GM20431 (cell line): ENCODE measurements at regions not wholly inside any gene's neighbourhood (a gene's known extent, or its start where the extent isn't known, plus 50 kb on each side); places are given as distances from the start of the nearest gene placed in this dataset.
"Not testable (repeated sequence)": the region's sequence is repeated elsewhere in the genome, so short reads cannot be mapped to it uniquely, and the experiment has no call there.

ENCODE experiments used
- in situ Hi-C: fragments of 300-500 bp; cut with MseI, MboI; formaldehyde crosslinking; loops from one replicate; pipeline ENCODE4 v1.15.0; 2020; ENCODE audit warnings: low sequenced_read_pairs; ENCODE audit not compliant: unreplicated experiment

DNA sequence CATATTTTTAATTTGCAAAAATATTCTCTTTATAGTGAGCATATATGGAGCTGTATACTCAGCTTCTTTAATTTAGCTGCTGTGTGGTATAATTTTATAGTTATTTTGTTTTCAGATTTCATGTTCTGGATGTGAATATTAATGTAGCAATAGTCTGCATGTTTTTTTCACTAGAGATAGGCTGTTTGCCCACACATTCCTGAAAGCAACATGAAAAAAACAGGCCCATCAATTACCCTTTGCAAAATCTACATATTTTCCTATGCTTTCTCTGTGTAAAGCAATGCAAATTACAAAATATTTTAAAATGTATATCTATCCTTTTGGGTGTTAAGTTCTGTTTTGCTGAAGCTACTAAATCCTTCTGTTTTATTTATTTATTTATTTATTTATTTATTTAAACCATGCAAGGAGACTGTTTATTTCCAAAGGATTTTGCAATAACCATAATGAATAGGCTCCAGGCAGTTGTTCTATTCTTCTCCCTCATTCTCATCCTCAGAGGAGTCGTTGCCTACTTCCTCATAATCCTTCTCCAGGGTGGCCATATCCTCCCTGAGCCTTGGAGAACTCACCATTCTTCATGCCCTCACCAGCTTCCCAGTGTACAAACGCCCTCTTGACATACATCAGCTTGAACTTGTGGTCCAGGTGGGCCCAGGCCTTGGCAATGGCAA, 277.1 kb downstream of the ANKRD50 start:
- in situ Hi-C loops = no loop called here

DNA sequence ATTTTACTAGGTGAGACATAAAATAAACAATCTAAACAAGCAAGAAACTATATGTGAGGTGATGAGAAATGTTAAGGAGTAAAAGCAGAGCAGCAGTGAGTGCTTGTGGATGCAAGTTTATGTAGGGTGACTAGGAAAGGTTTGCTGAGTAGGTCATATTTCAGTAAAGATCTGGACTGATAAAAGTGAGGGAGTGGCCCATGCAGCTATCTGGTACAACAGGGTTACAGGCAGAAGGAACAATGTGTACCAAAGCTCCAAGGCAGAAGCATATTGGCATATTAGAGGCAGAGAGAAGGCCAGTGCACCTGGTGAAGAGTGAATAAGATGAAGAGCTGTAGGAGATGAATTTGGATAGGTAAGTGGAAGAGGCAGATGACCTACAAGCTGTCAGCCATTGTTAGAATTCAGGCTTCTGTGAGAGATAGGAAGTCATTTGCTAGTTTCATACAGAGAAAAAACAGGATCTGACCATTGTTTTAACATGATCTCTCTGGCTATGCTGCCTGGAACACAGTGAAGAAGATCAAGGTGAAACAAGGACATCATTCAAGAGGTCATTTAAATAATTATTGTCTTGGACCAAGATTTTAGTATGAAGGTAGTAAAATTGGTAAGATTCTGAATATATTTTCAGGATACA, 274.6 kb downstream of the ANKRD50 start:
- in situ Hi-C loops = no loop called here

DNA sequence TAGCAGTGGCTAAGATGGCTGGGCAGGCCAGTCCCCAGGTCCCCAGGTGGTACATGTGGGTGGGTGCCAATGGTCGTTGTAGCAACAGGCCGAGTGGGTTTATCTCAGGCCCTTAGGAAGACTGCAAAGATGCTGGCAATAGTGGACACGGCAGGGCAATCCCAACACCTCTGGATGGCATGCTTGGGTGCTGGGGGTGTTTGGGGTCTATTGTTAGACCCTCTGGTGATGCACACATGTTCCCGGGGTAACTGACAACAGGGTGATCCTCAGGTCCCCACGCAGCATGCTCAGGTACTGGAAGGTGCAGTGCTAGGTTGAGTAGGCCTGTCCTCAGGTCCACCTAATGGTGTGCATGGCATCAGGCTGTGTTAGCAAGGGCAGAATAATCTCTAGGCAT, 267.5 kb downstream of the ANKRD50 start:
- in situ Hi-C loops = no loop called here

DNA sequence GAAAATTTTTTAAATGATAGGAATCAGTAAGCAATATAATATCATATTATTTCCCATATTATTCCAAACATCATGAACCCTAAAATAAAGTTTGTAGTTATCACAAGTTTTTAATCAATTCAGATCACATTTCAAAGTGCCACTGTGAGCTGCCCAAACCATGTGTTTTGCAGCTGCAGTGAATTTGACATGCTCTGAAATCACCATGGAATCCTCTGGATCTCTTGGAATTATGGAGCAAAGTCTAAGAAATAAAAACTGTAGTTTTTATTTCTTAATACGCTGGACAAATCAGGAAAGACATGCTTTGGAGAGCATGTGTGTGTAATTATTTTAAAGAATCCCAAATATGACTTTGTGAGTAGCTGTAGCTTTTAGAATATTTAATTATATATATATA, 262.7 kb downstream of the ANKRD50 start:
- in situ Hi-C loops = no loop called here

DNA sequence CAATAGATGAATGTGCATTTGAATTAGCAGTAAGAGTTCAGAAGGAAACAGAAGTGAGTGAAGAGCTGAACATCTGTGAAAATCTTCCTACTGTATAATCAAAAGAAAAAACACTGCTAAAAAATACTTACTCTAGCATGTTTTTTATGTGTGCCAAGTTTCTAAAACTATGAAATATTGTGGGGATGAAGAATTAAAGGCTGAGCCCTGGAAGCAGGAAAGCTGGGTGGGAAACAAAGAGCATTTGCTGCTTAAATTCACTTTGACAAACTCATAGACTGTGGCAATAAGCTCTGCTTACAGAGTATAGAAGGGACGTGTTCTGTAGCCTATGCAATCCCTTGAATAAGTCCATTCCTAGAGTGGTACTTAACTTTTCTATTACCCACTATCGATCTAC, 261.7 kb downstream of the ANKRD50 start:
- in situ Hi-C loops = no loop called here

DNA sequence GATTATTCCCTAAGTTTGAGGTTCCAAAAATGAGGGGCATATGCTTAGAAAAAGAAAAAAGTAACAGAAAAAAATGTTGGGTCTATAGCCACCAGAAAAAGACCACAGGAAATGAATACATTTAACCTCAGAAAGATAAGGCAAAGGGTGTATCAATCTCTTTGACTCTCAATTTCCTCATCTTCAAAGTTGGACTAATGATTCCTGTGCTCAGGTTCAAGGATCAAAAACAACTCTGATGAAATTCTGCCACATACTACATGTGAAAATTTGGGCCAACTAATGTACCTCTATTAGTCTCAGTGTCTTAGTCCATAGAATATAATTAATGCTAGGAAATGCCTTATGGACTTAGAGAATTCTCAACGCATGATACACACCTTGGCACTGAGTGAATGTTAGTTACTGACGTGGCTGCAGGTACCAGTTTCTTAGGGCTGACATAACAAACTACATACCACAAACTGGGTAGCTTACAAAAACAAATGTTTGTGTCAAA, 257.7 kb downstream of the ANKRD50 start:
- in situ Hi-C loops = no loop called here

DNA sequence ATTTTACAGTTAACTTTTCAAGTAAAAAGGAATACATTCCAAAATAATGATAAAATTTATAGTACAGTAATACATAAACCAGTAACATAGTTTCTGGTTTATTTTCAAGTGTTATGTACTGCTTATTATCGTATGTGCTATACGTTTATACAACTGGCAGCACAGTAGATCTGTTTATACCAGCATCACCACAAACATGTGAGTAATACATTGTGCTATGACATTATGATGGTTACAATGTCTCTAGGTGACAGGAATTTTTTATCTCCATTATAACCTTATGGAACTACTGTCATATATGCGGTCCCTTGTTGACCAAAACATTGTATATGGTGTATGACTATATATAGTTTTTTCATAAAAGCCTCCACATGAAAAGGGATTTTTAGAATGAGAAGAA, 256.9 kb downstream of the ANKRD50 start:
- in situ Hi-C loops = no loop called here

DNA sequence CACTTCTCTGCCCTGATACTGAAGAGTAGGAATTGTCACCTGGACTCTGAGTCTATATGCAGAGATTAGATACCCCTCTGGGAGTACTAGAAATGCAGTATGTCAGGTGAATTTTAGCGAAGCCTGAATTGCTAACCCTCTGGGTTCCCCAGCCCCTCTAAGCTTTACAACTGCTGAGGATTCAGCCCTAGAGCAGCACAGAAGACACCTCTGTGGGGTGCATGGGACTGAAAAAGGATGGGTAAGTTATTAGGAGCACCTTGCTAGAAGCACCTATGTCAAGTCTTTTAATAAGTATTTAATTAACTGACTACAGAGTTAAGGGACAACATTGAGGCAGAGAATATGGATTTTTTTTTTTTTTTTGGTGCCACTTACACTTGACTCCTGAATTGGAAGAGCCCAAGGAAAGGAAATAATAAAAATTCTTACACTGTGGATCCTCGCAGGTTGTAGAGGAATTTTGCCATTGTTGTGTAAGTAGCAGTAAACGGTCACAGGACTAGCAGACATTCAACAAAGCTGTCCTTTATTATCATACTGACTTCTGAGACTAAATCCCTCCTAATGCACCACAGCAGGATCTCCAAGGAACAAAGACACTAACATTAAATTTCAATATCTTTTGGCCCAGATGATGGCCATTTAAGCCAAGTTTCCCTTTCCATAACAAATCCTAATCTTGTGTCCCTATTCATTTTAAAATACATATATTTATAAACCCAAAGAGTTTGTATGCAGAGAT, 253.2 kb downstream of the ANKRD50 start:
- in situ Hi-C loops = no loop called here

DNA sequence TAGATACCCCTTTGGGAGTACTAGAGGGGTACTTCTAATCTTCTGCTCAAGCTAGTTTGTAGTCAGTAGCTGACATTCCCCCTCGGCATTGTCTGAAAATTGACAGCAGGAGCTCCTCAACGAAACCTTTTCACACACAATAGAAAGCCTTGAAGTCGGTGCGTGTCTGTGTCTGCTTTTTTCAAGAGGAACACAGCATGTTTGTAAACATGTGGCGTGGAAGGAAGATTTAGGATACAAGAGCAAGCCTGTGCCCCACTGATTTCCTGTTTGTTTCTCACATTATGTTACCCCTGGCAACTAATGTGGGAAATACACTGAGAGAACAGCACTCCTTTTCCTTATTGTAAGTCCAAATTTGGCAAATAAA, 252.6 kb downstream of the ANKRD50 start:
- in situ Hi-C loops = no loop called here

DNA sequence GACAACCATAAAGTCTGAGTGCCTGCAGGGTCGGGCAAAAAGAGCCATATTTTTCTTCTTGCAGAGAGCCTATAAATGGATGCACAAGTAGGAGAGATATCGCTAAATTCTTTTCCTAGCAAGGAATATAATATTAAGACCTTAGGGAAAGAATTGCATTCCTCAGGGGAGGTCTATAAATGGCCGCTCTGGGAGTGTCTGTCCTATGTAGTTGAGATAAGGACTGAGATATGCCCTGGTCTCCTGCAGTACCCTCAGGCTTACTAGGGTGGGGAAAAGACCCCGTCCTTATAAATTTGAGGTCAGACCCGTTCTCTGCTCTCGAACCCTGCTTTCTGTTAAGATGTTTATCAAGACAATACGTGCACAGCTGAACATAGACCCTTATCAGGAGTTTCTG, 250.9 kb downstream of the ANKRD50 start:
- in situ Hi-C loops = not testable (repeated sequence)

DNA sequence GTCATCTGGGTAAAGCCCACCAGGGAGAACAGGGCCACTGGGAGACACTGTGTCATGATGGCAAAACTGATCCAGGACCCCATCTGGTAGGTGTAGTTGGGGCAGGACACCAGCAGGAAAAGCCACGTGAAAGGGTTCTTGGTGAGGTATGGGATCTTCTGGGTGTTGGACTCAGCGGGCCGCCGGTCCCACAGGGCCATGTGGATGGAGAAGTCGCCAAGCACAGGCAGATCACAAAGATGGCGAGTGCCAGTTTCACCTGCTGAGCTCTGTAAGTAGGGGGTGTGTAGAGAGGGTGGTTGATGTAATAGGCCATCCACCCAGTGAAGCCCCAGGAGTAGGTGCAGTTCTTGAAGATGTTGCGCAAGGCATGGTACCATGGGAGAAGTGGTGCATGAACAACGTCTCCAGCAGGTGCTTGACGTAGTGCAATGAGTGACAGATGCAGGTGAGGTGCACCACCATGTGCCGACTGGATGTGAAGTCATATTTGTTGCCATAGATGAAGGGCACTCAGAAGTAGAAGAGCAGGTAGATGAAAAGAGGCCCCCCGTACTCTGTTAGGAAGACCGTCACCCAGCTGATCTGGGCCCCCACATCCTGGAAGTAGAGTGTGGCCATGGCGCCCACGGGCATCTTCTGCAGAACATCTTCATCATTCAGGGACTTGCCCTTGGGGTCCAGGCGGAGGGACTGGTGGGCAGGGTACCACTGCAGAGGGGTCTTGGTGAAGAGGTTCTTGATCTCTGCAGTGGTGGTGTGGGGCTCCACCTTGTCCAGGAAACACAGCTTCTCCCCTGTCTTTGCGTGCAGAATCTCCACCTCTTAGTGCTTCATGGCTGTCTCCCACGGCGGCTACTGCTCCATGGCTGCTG, 249.3 kb downstream of the ANKRD50 start:
- in situ Hi-C loops = no loop called here

DNA sequence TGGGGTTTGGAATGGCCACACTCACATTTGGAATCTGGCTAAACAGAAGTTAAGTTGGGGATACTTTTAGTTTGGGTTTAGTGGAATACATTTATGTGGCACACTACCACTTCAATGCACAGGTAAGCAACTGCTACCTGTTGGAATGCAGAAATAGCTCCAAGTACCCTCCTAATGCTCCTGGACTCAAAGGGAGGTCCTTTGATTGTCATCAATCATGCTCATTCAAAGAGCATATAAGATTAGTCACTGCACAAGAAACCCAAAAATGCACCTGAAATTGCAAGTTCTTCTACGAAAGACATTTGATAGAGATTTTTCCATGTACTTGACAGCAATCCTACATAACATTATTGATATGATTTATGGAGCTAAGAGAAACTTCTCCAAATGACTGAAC, 247.7 kb downstream of the ANKRD50 start:
- in situ Hi-C loops = no loop called here

DNA sequence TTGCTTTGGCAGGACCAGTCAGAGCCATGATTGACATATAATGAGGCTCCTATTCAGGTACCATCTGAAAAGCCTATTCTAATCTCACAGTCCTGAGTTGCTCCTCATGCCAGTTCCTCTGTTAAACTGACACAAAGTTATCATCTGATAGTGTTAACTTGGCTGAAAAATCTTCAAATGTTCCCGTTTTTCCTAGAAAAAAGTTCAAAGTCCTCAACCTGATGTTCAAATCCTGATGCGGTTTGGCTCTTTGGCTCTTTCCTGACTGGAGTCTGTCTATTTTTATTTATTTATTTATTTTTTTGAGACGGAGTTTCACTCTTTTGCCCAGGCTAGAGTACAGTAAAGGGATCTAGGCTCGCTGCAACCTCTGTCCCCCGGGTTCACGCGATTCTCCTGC, 244.2 kb downstream of the ANKRD50 start:
- in situ Hi-C loops = no loop called here

DNA sequence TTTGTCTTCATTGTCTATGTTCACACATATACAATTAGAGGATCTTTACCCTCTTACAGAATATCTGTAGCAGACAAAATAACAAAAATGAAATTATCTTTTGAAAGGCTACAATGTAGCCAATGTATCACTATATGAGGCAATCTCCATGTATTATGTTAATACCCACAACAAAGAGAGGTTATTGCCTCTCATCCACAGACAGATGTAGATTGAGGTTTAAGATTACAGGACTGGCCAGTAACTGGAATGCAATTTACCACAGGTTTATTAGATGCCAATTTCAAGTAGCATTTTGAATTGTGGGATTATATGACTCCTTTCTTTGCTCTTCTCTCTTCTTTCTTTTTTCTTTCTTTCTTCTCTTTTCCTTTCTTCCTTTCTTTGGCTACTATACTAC, 242.6 kb downstream of the ANKRD50 start:
- in situ Hi-C loops = no loop called here

DNA sequence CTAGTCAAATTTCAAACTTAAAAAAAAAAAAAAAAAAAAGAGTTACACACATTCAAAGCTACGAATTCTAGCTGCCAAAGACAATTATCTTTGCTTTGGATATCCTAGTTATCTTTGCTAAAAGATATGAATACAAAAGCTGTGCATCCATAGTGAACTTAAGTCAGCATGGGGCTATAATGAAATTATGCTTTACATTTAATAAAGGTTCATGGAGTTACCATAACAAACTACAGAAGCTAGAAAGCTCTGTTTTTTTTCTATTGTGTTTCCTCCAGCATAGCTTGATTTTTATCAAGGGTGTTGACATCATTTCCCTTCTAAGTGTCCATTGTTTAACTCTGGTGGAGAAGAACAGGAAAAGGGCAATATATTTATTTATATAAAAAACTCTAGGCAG, 234.1 kb downstream of the ANKRD50 start:
- in situ Hi-C loops = no loop called here

DNA sequence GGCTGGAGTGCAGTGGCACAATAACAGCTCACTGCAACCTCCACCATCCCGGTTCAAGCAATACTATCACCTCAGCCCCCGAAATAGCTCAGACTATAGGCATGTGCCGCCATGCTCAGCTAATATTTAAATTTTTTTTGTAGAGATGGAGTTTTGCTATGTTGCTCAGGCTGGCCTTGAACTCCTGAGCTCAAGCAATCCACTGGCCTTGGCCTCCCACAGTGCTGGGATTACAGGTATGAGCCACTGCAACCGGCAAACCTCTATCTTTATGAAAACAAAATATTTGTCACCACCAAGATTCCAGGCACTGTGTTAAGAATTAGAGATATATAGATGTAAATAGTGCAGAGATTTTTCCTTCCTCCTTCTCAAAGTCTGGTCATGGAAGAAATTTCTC, 232.5 kb downstream of the ANKRD50 start:
- in situ Hi-C loops = no loop called here

DNA sequence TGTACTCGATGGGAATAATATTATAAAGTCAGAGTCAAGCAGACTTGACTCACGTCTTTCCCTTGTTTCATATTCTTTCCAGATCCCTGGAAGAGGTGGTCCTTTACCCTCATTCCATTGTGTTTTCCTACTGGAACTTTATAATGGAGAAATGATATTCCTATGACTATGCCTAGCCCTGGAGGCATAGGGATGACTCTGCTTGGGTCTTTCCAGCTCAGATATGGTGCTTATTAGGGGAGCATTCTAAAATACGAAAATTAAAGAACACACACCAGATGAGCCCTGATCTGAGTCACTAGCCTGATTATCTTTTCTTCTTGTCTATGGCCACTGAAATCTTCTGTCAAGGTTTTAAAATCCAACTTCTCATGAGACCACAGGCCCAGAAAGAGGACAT, 231.4 kb downstream of the ANKRD50 start:
- in situ Hi-C loops = no loop called here

DNA sequence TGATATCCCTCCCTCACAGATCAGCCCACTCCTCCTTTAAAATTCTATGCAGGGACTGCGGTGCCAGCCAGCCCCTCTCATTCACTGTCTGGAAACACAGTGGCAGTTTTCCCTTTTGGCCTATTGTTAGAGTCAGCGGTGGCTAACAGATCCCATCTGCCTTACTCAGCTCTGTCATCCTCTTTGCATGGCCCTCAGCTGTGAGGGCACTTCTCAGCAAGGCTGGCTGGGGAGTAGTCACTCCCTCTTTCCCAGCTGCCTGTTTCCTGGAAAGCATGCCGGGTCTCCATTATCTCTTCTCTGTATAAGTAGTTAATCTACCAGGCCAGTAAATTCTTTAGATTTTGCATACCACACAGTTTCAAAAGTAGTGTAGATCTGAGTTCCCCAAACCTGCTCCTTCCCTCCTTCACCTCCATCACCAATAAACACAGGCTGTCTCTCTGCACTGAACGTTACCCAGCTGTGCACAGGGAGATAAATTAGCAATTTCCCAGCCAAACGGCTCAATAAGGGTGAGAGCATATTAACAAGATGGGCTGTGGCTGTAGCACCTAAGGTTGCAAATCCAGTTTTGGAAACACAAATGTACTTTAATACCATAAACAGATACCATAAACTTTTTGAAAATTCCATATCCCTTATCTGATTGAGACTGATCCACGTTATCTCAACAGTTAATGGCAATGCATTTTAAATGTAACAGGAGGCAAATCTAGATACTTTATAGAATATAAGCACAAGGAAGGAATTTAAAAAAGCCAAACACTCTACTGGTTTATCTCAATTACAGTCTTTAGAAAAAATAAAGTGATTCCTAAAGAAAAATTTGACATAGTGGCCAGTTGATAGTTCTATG, 229.3 kb downstream of the ANKRD50 start:
- in situ Hi-C loops = no loop called here

DNA sequence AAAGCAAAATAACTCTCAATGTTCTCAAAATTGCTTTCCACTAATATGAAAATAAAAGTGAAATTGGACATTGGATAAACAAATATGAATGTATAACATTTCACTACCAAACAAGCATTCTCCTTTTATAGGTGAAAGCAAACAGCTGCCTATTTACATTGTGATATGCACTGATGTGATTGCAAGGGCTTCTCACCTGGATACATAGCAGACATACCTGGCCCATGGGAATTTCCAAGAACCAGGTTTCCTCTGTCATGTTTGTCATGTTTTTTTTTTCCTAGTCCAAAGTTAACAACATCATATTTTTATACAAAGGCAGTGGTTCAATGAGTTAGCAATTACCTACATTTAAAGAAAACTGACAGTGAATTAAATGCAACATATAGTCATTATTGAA, 228.5 kb downstream of the ANKRD50 start:
- in situ Hi-C loops = no loop called here

DNA sequence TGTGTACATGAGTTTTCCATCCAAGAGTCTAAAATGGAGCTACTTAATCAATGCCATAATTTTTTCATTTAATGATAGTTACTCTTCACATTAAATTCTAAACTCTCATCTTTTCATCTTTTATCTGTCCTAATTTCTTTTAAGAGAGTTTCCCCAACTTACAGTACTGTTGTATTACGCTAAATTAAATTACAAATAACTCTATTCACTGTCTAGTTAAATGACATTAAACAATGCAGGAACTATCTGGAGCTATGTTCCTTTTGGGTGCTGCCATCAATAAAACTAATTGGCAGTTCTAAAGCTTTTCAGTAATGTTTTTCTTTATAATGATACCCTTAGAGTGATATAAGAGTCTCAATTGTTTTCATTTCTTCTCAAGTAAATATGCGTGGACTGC, 227.6 kb downstream of the ANKRD50 start:
- in situ Hi-C loops = no loop called here
